ENCODE measurements at regions not wholly inside any gene's neighbourhood (a gene's known extent, or its start where the extent isn't known, plus 50 kb on each side); places are given as distances from the start of the nearest gene placed in this dataset.

GRCh38 chr2:492178-492577, 185.0 kb downstream of the TMEM18 start:
- TF ChIP-seq CTCF (IDR thresholded peaks at IDR 0.05) (no peak), POLR2A (IDR thresholded peaks at IDR 0.05) (no peak)
